Gastroesophageal sphincter (tissue), 3 donors: ENCODE measurements at regions not wholly inside any gene's neighbourhood (a gene's known extent, or its start where the extent isn't known, plus 50 kb on each side); places are given as distances from the start of the nearest gene placed in this dataset.

Experiments
- CTCF ChIP-seq, 4 experiments: fragments of 200-600 bp in 2 of 4; fragments of 450-650 bp in 2 of 4; sonication (generic) in 1 of 4; IDR thresholded peaks; one replicate each; pipeline ENCODE4 v1.5.1; 2017 to 2019; ENCODE audit warnings: antibody characterized with exemption in 4 of 4, mild to moderate bottlenecking in 2 of 4, moderate library complexity in 2 of 4
- EP300 ChIP-seq: sonication (generic); formaldehyde crosslinking; IDR thresholded peaks from one replicate; pipeline ENCODE4 v1.6.1; 2017; ENCODE audit warnings: antibody characterized with exemption, mild to moderate bottlenecking

GRCh38 chr4:157779081-157779480 is 393.7 kb downstream of the GASK1B start:
- no peak for TF ChIP-seq CTCF (IDR thresholded peaks at IDR 0.05)
- no peak for TF ChIP-seq EP300
